HG03439 (cell line): ENCODE measurements at regions not wholly inside any gene's neighbourhood (a gene's known extent, or its start where the extent isn't known, plus 50 kb on each side); places are given as distances from the start of the nearest gene placed in this dataset.
A peak's percentile ranks its signal among the peaks of the same experiment; 100 is the strongest.
"Not testable (repeated sequence)": the region's sequence is repeated elsewhere in the genome, so short reads cannot be mapped to it uniquely, and the experiment has no call there.

ENCODE experiments used
- ATAC-seq: cut with Tn5 transposase; IDR thresholded peaks from one replicate; pipeline ENCODE4 v1.9.1; 2021; ENCODE audit warnings: mild to moderate bottlenecking, moderate library complexity; ENCODE audit not compliant: unreplicated experiment

GRCh38 chr6:139998478-139998877, 624.0 kb upstream of the CITED2 start:
- not testable (repeated sequence) for ATAC-seq

GRCh38 chr6:139996253-139996834, 621.9 kb upstream of the CITED2 start:
- ATAC-seq: peak; percentile 87

GRCh38 chr6:139994998-139995397, 620.5 kb upstream of the CITED2 start:
- ATAC-seq: no peak

GRCh38 chr6:139990856-139991465, 616.5 kb upstream of the CITED2 start:
- ATAC-seq: no peak

- no peak for ATAC-seq
These were observed 615.7 kb upstream of the CITED2 start for GRCh38 chr6:139990026-139990686.

- ATAC-seq: no peak
These were observed 614.2 kb upstream of the CITED2 start for GRCh38 chr6:139988685-139989084.

GRCh38 chr6:139987091-139987490, 612.6 kb upstream of the CITED2 start:
- ATAC-seq: no peak

GRCh38 chr6:139985236-139985815, 610.9 kb upstream of the CITED2 start:
- ATAC-seq: no peak

- no peak for ATAC-seq
These were observed 609.9 kb upstream of the CITED2 start for GRCh38 chr6:139984317-139984716.

GRCh38 chr6:139983555-139984276, 609.3 kb upstream of the CITED2 start:
- no peak for ATAC-seq

GRCh38 chr6:139982652-139983295, 608.3 kb upstream of the CITED2 start:
- ATAC-seq: no peak

- ATAC-seq: no peak
These were observed 607.7 kb upstream of the CITED2 start for GRCh38 chr6:139982195-139982594.

- no peak for ATAC-seq
These were observed 607.3 kb upstream of the CITED2 start for GRCh38 chr6:139981768-139982181.

GRCh38 chr6:139981066-139981624, 606.7 kb upstream of the CITED2 start:
- no peak for ATAC-seq

- not testable (repeated sequence) for ATAC-seq
These were observed 606.2 kb upstream of the CITED2 start for GRCh38 chr6:139980631-139981030.

- ATAC-seq: no peak
These were observed 604.7 kb upstream of the CITED2 start for GRCh38 chr6:139979021-139979725.

GRCh38 chr6:139977887-139978332, 603.5 kb upstream of the CITED2 start:
- ATAC-seq: no peak

GRCh38 chr6:139973669-139974344, 599.4 kb upstream of the CITED2 start:
- no peak for ATAC-seq

GRCh38 chr6:139972116-139972515, 597.7 kb upstream of the CITED2 start:
- ATAC-seq: no peak
